ENCODE measurements at regions not wholly inside any gene's neighbourhood (a gene's known extent, or its start where the extent isn't known, plus 50 kb on each side); places are given as distances from the start of the nearest gene placed in this dataset.
"Not testable (repeated sequence)": the region's sequence is repeated elsewhere in the genome, so short reads cannot be mapped to it uniquely, and the experiment has no call there.

DNA sequence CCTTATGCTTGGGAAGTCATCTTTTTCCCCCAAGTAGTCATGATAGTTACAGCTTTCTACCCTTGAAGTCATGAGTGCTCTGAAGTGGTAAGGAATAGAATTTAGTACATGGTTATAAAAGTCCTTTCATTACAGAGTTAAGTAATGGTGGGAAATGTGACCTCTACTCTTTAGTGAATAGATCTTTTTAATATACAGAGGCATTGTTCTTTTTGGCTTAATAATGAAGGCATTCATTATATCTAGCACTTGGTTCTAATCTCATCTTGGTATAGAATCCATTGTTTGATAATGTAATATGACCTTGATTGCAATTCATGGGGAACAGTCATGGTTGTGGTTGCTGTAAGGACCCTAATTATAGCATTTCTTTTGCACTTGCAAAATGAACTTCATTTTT, 125.0 kb upstream of the PRSS12 start:
- TF ChIP-seq, protein P1, sequence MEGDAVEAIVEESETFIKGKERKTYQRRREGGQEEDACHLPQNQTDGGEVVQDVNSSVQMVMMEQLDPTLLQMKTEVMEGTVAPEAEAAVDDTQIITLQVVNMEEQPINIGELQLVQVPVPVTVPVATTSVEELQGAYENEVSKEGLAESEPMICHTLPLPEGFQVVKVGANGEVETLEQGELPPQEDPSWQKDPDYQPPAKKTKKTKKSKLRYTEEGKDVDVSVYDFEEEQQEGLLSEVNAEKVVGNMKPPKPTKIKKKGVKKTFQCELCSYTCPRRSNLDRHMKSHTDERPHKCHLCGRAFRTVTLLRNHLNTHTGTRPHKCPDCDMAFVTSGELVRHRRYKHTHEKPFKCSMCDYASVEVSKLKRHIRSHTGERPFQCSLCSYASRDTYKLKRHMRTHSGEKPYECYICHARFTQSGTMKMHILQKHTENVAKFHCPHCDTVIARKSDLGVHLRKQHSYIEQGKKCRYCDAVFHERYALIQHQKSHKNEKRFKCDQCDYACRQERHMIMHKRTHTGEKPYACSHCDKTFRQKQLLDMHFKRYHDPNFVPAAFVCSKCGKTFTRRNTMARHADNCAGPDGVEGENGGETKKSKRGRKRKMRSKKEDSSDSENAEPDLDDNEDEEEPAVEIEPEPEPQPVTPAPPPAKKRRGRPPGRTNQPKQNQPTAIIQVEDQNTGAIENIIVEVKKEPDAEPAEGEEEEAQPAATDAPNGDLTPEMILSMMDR (IDR thresholded peaks at IDR 0.05), result not testable (repeated sequence)
- not testable (repeated sequence) for TF ChIP-seq POLR2A, EP300 (IDR thresholded peaks at IDR 0.05)
